ENCODE measurements at regions not wholly inside any gene's neighbourhood (a gene's known extent, or its start where the extent isn't known, plus 50 kb on each side); places are given as distances from the start of the nearest gene placed in this dataset.

GRCh38 chr10:42952349-42952748, 124.5 kb upstream of the RET start:
- no peak for DNase-seq (ENCODE audit: low spot score)

DNA sequence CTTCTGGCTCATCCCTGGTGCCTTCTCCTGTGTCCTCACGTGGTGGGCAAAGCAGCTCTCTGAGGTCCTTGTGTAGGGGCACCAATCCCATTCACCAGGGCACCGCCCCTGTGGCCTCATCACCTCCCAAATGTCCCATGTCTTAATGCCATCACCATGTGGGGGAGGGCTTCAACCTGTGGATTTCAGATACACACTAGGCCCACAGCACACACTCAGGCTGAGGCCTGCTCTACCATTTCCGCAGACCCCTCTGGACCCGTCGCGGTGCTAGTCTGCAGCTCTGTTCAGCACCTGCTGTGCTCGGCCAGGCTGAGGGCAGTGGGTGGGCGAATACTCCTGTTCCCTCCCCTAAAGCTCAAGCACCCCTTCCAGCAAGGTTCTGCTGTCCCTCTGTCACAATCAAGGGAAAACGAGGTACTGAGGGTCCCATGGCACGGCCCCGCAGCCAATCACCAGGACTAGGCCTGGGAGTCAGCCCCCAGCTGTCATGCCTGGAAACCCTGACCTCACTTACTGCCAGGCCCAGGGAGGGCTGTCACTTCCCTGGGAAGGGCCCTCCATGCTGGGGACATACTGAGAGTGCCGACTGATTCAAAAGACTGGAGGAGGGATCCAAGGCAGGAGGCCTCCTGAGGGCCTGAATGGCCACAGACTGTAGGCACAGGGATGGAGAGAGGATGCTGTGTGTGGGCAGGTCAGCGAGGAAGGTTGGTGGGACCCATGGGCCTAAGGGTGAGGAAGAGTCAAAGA, 123.8 kb upstream of the RET start:
- DNase-seq (ENCODE audit: low spot score): no peak

- no peak for DNase-seq (ENCODE audit: low spot score)
Observed at GRCh38 chr10:42953684-42954674, 122.9 kb upstream of the RET start.

DNA sequence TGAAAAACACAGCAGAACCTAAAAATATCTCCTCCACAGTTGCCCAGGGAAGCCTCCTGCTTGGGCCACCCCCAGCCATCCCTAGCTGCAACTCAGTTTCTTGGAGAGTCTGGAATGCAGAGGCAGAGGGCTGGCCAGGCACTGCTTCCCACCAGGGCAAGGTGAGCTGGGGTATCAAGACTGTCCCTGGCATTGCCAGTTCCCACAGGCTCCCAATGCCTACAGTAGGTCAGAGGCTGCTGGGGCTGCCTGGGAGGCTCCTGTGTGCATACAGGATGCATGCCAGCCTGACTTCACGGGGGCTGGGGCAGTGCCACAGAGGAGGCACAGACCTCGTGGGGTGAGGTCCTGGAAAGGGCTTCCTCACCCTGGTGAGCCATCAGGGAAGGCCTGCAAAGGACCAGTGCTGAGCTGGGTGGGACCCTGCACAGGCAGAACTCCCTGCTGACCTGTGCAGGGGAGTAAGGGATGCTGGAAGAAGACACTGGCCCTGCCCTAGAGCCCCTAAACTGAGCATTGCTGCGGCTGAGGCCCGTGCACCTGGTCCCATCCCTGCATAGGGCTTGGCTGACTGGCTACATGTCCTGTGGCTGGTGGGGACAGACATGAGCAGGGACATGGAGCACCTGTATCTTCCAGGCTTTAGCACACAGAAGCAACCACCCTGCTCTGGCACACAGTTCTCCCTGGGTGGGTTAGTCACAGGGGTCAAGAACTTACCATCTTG, 121.9 kb upstream of the RET start:
- DNase-seq (ENCODE audit: low spot score): no peak

GRCh38 chr10:42955493-42955889, 121.4 kb upstream of the RET start:
- DNase-seq (ENCODE audit: low spot score): no peak

- DNase-seq (ENCODE audit: low spot score): no peak
Observed at GRCh38 chr10:42956045-42956444, 120.8 kb upstream of the RET start.

- no peak for DNase-seq (ENCODE audit: low spot score)
Observed at GRCh38 chr10:42958142-42958868, 118.6 kb upstream of the RET start.

DNA sequence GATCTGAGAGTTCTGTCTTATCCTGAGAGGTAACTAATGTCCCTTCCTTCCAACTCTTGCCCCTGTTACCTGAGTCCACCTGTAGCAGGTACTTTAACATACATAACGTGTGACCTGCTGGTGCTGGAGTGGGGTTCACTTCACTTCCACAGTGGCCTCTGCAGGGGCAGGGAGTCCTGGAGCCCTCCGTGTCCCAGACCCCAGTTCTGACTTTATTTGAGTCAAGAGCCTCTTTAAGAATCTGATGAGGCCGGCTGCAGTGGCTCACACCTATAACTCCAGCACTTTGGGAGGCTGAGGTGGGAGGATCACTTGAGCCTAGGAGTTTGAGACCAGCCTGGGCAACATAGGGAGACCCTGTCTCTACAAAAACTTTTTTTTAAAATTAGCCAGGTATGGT, 117.0 kb upstream of the RET start:
- DNase-seq (ENCODE audit: low spot score): no peak

DNA sequence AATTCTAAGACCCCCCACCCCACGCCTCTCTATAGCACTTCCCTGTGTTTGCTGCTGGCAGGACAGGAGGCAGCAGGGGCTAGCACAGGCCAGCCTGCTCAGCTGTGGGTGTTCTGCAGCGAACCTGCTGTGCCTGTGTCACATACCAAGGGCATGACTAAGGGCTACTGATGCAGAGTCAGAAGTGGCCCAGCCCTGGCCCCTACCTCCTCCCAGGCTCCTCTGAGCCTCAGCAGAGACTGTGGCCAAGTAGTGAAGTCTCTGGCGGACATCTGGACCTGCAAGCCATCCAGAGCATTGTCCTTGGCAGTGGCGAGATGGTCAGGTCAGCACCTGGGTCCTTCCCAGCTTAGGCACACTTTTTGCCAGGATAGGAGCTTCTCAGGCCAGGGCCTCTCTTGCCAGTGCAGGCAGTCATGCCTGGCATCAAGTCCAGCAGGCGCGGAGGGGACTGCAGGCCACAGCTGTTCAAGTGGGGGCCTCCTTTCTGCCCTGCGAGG, 116.3 kb upstream of the RET start:
- DNase-seq (ENCODE audit: low spot score): peak; percentile 9

GRCh38 chr10:42960991-42961795, 115.7 kb upstream of the RET start:
- no peak for DNase-seq (ENCODE audit: low spot score)

DNA sequence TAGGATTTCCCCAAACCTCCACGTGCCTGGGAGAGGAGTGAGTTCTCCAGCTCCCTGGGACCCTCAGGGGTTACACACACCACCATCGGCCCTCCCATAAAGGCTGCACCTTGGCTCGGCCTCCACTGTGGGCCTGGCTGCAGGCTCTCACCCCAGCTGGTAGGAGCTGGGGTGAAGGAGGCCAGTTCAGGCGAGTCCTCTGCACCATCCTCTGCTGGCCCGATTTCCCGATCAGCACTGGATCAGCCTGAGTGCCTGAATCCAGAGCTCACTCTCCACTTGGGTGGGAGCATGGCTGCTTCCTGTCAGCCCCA, 115.1 kb upstream of the RET start:
- DNase-seq (ENCODE audit: low spot score): no peak

DNA sequence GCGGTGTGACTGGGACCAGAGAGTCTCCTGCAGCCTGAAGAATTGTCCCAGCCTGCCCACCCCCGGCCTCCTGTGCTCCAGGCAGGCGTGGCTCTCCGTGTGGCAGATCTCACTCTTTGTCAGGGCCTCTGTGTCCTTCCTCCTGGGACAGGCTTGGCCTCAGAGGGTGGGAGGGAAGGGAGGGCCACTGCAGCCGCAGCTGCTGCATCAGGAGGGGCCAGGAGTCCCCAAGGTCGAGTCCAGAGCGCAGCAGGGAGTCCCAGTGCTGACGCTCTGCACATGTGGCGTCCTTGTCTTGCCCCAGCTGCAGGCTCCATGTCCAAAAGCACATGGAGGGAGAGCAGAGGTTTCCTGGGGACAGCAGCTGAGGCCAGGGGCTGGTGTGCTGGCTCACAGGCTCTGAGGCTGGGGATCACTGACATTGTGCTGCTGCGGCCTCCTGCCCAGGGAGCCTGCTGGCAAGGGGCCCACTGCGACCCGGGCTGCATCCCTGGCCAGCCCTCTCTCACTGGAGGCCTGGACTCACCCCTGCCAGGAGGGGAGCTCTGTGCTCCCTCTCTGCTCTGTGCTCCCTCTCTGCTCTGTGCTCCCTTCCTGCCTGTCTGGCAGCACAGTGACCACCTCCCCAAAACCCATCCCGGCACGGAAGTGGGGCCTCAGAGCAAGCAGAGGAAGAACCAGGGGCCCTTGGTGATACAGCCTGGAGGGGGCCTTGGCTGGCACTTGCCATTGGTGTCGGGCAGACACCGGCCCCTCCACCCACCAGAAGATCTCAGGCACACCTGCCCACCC, 114.6 kb upstream of the RET start:
- no peak for DNase-seq (ENCODE audit: low spot score)

DNA sequence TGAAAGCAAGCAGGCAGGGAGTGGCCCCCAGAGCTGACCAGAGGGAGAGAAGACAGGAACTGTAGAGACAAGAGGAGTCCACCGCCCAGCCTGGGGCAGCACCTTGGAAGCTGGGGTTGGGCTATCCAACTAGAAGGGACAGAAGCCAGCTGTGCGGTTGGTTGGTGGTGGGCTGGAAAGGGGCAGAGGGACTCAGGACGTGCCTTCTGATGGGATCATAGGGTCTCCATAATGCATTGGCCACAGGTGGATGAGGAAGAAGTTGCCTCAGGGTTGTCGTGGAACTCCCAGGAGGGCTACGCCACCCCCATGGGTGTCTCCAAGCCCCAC, 114.0 kb upstream of the RET start:
- DNase-seq (ENCODE audit: low spot score): no peak

GRCh38 chr10:42963312-42963711, 113.6 kb upstream of the RET start:
- no peak for DNase-seq (ENCODE audit: low spot score)

DNA sequence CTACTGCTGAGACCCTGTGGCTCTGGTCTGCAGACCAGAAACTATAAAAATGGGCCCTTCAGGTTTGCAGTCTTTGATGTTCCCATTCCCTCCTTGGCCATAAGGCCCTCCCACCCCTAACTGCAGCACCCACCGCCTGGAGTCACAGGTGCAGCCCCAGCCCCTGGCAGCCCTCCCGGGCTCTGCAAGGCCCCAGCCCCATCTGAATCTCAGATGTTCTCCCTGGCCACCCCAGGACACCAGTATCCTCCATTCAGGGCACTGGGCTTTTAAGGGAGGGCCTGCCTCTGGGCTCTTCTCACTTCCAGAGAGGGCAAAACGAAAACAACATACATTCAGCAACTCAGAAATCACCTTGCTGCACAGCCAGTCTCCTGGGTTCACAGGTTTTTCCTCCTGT, 107.7 kb upstream of the RET start:
- DNase-seq (ENCODE audit: low spot score): no peak

DNA sequence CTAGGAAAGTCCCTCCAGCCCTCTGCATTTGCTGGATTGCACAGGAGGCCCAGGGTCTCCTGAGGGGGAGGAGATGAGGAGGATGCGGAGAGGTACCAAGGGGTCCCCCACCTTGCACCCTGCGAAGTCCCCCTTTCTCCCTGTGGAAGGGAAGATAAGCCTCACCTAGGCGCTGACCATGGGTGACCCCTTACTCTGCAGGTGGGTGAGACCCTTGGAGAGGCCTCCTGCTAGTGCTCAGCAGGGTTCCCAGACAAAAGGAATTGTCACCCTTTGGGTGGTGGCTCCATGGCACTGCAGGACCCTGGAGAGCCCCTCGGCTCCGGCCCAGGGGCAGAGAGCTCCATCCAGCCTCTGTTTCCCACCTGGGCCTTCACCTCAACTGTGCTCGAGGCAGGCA, 107.0 kb upstream of the RET start:
- no peak for DNase-seq (ENCODE audit: low spot score)

- no peak for DNase-seq (ENCODE audit: low spot score)
Observed at GRCh38 chr10:42970451-42971250, 106.2 kb upstream of the RET start.

DNA sequence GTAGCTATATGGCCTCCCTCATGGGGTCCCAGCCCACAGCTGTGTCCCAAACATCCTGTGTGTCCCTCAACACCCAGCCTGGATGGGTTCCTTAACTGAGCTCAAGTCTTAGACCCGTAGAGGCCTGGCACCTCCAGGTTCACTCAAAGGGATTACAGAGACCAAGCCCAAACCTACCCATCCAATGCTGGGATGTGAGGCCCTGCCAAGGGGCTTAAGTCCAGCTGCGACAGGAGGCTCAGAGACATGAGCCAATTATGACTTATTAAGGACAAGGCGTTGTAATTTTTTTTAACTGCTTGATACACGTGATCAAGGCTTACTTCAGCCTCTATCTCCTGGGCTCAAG, 105.6 kb upstream of the RET start:
- no peak for DNase-seq (ENCODE audit: low spot score)

- DNase-seq (ENCODE audit: low spot score): no peak
Observed at GRCh38 chr10:42972946-42973345, 103.9 kb upstream of the RET start.

- no peak for DNase-seq (ENCODE audit: low spot score)
Observed at GRCh38 chr10:42973411-42973810, 103.5 kb upstream of the RET start.

Measured in LoVo (cell line).